ENCODE measurements at regions not wholly inside any gene's neighbourhood (a gene's known extent, or its start where the extent isn't known, plus 50 kb on each side); places are given as distances from the start of the nearest gene placed in this dataset.

DNA sequence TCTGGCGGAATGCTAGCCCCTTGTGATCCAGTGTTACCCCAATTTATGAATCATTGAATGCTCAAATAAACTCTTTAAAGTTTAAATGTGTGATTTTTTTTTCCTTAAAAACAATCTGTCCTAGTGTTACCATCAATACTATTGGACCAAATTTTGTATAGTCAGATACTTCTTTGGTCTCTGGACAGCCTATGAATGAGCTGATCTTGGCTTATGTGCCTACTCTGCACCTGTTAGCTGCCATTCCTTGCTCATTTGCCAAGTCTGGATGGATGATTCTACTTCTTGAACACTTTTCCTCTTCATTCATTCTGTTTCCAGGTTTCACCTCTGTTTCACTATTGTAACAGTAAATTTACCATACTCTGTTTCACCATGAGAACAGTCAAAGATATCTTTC, 226.5 kb upstream of the ZBED5 start:
- H3K36me3 Mint-ChIP-seq (ENCODE audit: unreplicated experiment): no peaks in the 10 kb centered on the region
- H3K9me3 Mint-ChIP-seq (ENCODE audit: unreplicated experiment): no peaks in the 10 kb centered on the region
- H3K27ac Mint-ChIP-seq (ENCODE audit: unreplicated experiment): no peak overlapping the region
- no peak for TF ChIP-seq CTCF (IDR thresholded peaks at IDR 0.05)
- DNase-seq (ENCODE audit: extremely low spot score, unreplicated experiment): no peak
- peaks cover 52% of the 10 kb centered on the region for H3K27me3 Mint-ChIP-seq (ENCODE audit: unreplicated experiment)
- H3K4me3 Mint-ChIP-seq (ENCODE audit: unreplicated experiment): no peak overlapping the region
- no peaks in the 10 kb centered on the region for H3K4me1 Mint-ChIP-seq (ENCODE audit: unreplicated experiment)

DNA sequence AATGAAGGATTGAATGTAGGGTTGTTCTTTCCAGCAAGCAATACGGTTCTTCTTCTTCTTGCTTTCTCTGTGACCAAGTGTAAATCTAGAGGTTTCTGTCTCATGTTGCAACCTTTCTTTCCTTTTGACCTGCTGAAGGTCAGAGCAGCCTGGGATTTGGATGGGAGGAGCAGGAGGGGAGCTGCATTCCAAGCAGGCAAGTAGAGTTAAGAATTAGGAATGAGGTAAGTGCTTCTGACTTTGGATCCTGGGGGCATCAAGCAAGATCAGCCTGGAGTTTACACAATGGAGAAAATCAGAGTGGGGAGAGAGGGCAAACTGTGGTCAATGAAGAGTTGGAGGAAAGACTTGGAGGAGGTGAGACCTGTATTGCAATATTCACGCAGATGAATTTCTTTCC, 225.6 kb upstream of the ZBED5 start:
- Mint-ChIP-seq H3K4me1 (ENCODE audit: unreplicated experiment) (no peaks in the 10 kb centered on the region), H3K4me3 (ENCODE audit: unreplicated experiment) (no peak overlapping the region), H3K36me3 (ENCODE audit: unreplicated experiment) (no peaks in the 10 kb centered on the region), H3K27me3 (ENCODE audit: unreplicated experiment) (peaks cover 60% of the 10 kb centered on the region), H3K27ac (ENCODE audit: unreplicated experiment) (no peak overlapping the region), H3K9me3 (ENCODE audit: unreplicated experiment) (no peaks in the 10 kb centered on the region)
- no peak for DNase-seq (ENCODE audit: extremely low spot score, unreplicated experiment)
- TF ChIP-seq CTCF (IDR thresholded peaks at IDR 0.05): no peak

DNA sequence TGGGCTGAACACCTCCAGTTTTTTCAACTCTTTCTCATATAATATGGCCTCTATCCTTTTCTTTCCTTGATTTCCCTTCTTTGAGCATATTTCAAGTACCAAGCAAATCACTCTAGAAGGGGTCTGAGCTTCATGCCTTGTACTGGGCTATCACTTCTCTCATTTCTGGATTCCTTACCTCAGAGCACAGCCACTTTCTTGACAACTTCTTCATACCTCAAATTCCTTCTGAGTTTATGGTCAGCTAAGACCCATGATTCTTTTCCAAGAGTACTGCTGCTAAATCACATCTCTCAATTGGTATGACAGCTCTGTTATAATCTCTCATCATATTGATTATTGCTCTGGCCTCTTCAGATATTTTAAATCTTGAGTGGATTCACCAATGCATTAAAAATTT, 224.8 kb upstream of the ZBED5 start:
- no peak for DNase-seq (ENCODE audit: extremely low spot score, unreplicated experiment)
- Mint-ChIP-seq H3K27me3 (ENCODE audit: unreplicated experiment) (peaks cover 63% of the 10 kb centered on the region), H3K9me3 (ENCODE audit: unreplicated experiment) (no peaks in the 10 kb centered on the region), H3K4me3 (ENCODE audit: unreplicated experiment) (no peak overlapping the region), H3K36me3 (ENCODE audit: unreplicated experiment) (no peaks in the 10 kb centered on the region), H3K4me1 (ENCODE audit: unreplicated experiment) (no peaks in the 10 kb centered on the region), H3K27ac (ENCODE audit: unreplicated experiment) (no peak overlapping the region)
- no peak for TF ChIP-seq CTCF (IDR thresholded peaks at IDR 0.05)

DNA sequence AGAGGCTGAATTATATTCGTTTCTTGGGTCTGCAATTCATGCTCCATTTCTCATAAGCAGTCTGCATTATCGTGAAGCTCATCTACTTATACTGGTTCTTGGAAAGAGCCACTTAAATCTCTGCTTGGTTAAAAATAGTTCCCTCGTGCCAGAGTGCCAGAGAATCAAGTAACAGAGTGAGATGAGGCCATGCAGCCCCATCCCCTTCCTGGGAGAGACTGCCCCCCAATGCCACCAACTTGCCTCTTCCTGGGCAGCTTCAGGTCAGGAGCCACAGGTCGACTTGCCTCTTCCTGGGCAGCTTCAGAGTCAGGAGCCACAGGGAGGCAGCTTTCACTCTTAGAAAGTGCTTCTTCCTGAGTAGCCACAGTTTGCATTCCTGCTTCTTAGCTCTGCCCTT, 223.9 kb upstream of the ZBED5 start:
- H3K9me3 Mint-ChIP-seq (ENCODE audit: unreplicated experiment): no peaks in the 10 kb centered on the region
- no peaks in the 10 kb centered on the region for H3K36me3 Mint-ChIP-seq (ENCODE audit: unreplicated experiment)
- no peak for DNase-seq (ENCODE audit: extremely low spot score, unreplicated experiment)
- H3K4me1 Mint-ChIP-seq (ENCODE audit: unreplicated experiment): no peaks in the 10 kb centered on the region
- H3K27ac Mint-ChIP-seq (ENCODE audit: unreplicated experiment): no peak overlapping the region
- no peak overlapping the region for H3K4me3 Mint-ChIP-seq (ENCODE audit: unreplicated experiment)
- TF ChIP-seq CTCF (IDR thresholded peaks at IDR 0.05): no peak
- H3K27me3 Mint-ChIP-seq (ENCODE audit: unreplicated experiment): peaks cover 71% of the 10 kb centered on the region

GRCh38 chr11:11081288-11081687, 223.4 kb upstream of the ZBED5 start:
- Mint-ChIP-seq H3K9me3 (ENCODE audit: unreplicated experiment) (no peaks in the 10 kb centered on the region), H3K36me3 (ENCODE audit: unreplicated experiment) (no peaks in the 10 kb centered on the region), H3K4me1 (ENCODE audit: unreplicated experiment) (no peaks in the 10 kb centered on the region), H3K27me3 (ENCODE audit: unreplicated experiment) (peaks cover 73% of the 10 kb centered on the region), H3K27ac (ENCODE audit: unreplicated experiment) (no peak overlapping the region), H3K4me3 (ENCODE audit: unreplicated experiment) (no peak overlapping the region)
- TF ChIP-seq CTCF (IDR thresholded peaks at IDR 0.05): no peak
- DNase-seq (ENCODE audit: extremely low spot score, unreplicated experiment): no peak

All from osteocyte (in vitro differentiated cells).